ENCODE measurements at regions not wholly inside any gene's neighbourhood (a gene's known extent, or its start where the extent isn't known, plus 50 kb on each side); places are given as distances from the start of the nearest gene placed in this dataset.

- no peak overlapping the region for H3K4me3 ChIP-seq (ENCODE audit: low read depth, low read length)
- in situ Hi-C loops (cut with HindIII; ENCODE audit: low sequenced_read_pairs): no loop called here
Observed at GRCh38 chr20:52410182-52410647, 218.6 kb upstream of the ZFP64 start.

DNA sequence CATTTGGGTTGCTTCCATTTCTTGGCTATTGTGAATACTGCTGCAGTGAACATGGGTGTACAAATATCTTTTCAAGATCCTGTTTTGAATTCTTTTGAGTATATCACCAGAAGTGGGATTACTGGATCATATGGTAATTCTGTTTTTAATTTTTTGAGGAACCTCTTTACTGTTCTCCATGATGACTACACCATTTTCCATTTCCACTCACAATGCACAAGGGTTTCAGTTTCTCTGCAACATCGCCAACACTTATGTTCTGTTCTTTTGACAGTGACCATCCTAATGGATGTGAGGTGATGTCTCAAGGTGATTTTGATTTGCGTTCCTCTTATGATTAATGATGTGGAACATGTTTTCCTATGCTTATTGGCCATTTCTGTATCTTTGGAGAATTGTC lies 214.4 kb upstream of the ZFP64 start:
- in situ Hi-C loops (cut with HindIII; ENCODE audit: low sequenced_read_pairs): no loop called here
- DNase-seq (ENCODE audit: low read depth): no peak
- no peak overlapping the region for H3K4me3 ChIP-seq (ENCODE audit: low read depth, low read length)
- TF ChIP-seq, protein P1, sequence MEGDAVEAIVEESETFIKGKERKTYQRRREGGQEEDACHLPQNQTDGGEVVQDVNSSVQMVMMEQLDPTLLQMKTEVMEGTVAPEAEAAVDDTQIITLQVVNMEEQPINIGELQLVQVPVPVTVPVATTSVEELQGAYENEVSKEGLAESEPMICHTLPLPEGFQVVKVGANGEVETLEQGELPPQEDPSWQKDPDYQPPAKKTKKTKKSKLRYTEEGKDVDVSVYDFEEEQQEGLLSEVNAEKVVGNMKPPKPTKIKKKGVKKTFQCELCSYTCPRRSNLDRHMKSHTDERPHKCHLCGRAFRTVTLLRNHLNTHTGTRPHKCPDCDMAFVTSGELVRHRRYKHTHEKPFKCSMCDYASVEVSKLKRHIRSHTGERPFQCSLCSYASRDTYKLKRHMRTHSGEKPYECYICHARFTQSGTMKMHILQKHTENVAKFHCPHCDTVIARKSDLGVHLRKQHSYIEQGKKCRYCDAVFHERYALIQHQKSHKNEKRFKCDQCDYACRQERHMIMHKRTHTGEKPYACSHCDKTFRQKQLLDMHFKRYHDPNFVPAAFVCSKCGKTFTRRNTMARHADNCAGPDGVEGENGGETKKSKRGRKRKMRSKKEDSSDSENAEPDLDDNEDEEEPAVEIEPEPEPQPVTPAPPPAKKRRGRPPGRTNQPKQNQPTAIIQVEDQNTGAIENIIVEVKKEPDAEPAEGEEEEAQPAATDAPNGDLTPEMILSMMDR (IDR thresholded peaks at IDR 0.05; ENCODE audit: low read depth, low read length, missing control alignments): no peak

More at GRCh38 chr20:52410182-52410647, 218.6 kb upstream of the ZFP64 start:
- no peak for DNase-seq (ENCODE audit: low read depth)
- TF ChIP-seq, protein P1 (IDR thresholded peaks at IDR 0.05; ENCODE audit: low read depth, low read length, missing control alignments): no peak

DNA sequence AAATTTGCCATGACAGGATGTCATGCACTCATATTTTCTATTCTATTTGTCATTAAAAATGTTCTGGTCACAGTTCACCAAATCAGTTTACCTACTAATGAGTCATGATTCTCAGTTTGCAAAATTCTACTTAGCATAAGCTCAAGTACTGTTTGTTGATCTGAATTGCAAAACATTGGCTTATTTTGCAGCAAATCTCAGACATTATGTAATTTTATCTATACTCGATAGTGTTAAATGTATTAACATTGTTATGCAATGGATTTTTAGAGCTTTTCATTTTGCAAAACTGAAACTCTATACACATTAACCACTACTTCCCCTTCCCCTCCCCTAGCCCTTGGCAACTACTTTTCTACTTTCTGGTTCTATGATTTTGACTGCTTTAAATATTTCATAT lies 213.8 kb upstream of the ZFP64 start:
- TF ChIP-seq, protein P1 (IDR thresholded peaks at IDR 0.05; ENCODE audit: low read depth, low read length, missing control alignments): no peak
- DNase-seq (ENCODE audit: low read depth): no peak
- in situ Hi-C loops (cut with HindIII; ENCODE audit: low sequenced_read_pairs): no loop called here
- no peak overlapping the region for H3K4me3 ChIP-seq (ENCODE audit: low read depth, low read length)

- TF ChIP-seq, protein P1 (IDR thresholded peaks at IDR 0.05; ENCODE audit: low read depth, low read length, missing control alignments): no peak
- no peak for DNase-seq (ENCODE audit: low read depth)
- H3K4me3 ChIP-seq (ENCODE audit: low read depth, low read length): no peak overlapping the region
- in situ Hi-C loops (cut with HindIII; ENCODE audit: low sequenced_read_pairs): no loop called here
Observed at GRCh38 chr20:52404671-52405070, 213.1 kb upstream of the ZFP64 start.

DNA sequence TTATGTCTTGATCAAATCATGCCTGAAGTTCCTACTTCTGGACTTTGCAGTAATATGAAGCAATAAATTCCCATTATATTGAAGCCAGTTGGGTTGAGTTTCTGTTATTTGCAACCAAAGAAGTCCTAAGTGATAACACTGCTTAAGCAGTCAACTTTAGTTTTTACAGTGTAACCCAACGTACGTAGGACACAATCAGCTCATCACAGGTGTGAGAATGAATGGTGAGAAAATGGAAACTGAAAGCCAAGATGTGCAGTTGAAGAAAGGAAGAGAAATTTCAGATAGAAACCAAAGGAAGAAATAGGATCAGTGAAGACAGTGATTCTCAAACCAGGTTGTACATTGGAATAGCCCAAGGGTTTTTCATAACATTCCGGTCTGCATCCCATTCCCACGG lies 211.4 kb upstream of the ZFP64 start:
- no peak overlapping the region for H3K4me3 ChIP-seq (ENCODE audit: low read depth, low read length)
- DNase-seq (ENCODE audit: low read depth): no peak
- in situ Hi-C loops (cut with HindIII; ENCODE audit: low sequenced_read_pairs): no loop called here
- TF ChIP-seq, protein P1 (IDR thresholded peaks at IDR 0.05; ENCODE audit: low read depth, low read length, missing control alignments): no peak

DNA sequence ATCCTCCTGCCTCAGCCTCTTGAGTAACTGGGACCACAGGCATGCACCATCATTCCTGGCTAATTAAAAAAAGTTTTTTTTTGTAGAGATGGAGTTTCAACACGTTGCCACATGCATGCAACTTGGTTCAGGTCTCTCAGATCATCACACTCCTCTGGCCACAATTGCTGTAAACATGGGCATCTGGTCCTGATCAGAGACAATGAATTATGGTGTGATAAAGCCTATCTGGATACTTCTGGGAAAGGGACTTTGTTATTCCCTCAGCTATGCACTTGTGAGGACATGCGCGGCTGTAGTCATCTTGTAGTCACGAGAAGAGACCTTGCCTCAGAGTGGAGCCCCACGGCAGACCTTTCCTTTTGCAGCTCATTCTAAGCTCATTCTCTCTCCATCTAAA lies 210.9 kb upstream of the ZFP64 start:
- no peak for DNase-seq (ENCODE audit: low read depth)
- in situ Hi-C loops (cut with HindIII; ENCODE audit: low sequenced_read_pairs): no loop called here
- TF ChIP-seq, protein P1 (IDR thresholded peaks at IDR 0.05; ENCODE audit: low read depth, low read length, missing control alignments): no peak
- H3K4me3 ChIP-seq (ENCODE audit: low read depth, low read length): no peak overlapping the region

- TF ChIP-seq, protein P1 (IDR thresholded peaks at IDR 0.05; ENCODE audit: low read depth, low read length, missing control alignments): no peak
- in situ Hi-C loops (cut with HindIII; ENCODE audit: low sequenced_read_pairs): no loop called here
- no peak overlapping the region for H3K4me3 ChIP-seq (ENCODE audit: low read depth, low read length)
- no peak for DNase-seq (ENCODE audit: low read depth)
Observed at GRCh38 chr20:52401431-52401830, 209.9 kb upstream of the ZFP64 start.
